ENCODE measurements at regions not wholly inside any gene's neighbourhood (a gene's known extent, or its start where the extent isn't known, plus 50 kb on each side); places are given as distances from the start of the nearest gene placed in this dataset.

DNA sequence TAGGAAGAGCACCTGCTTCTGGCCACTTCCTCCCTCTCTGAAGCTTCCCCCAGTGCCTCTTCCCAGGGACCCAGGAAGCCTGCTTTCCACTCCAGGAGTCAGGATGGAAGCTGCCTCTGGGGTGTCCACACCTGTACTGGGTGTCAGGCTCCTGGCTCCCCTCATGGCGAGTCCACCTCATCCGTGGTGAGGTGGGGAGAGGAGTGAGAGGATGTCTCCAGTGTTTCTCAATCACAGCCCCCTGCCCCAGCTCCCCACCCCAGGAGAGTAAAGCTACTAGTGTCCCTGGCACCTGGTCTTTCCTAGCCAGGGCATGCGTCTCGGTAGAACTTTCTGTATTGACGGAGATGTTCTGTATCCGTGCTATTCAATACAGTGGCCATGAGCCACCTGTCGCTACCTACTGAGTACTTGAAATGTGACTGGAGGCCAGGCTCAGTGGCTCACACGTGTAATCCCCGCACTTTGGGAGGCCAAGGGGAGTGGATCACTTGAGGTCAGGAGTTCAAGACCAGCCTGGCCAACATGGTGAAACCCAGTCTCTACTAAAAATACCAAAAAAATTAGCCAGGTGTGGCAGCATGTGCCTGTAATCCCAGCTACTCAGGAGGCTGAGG lies 171.2 kb upstream of the HAAO start:
- in situ Hi-C loops (cut with MboI; ENCODE audit: low sequenced_read_pairs) = no loop called here

- in situ Hi-C loops (cut with MboI; ENCODE audit: low sequenced_read_pairs) = no loop called here
Measured at GRCh38 chr2:42962508-42962953, 170.1 kb upstream of the HAAO start.

DNA sequence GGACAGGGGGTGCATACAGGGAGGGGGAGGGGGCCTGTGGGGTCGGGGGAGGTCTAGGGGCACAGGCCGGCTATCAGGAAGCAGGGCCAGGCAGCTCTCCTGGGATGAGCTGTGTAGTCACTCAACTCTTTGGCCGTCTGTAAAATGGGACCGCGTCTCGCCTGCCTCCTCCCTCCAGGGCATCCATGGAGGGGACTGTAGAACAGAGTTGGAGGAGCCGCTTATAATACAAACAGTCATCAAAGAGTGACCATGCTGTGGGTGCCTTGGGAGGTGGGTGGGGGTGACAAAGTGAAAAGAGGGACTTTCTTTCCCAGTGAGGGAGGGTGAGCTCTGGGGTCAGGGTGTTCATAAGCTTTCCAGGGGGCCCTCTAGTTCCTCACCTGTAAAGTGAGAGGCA lies 169.6 kb upstream of the HAAO start:
- in situ Hi-C loops (cut with MboI; ENCODE audit: low sequenced_read_pairs) = no loop called here

- in situ Hi-C loops (cut with MboI; ENCODE audit: low sequenced_read_pairs) = no loop called here
Measured at GRCh38 chr2:42961385-42961811, 169.0 kb upstream of the HAAO start.

DNA sequence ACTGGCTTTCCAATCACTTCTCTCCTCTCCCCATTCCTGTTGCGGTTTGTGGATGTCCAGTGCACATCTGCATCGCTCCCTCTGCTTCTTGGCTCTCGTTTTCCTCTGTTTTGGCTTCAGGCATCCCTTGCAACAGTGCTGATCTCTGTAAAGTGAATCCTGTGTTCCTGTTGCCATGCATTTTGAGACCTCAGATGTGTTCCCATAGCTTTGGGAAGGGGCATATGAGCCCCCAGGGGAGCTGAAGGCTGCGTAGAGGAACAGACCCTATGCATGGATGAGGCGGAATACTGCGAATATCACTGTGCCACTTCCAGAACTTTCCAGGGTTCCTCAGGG lies 168.4 kb upstream of the HAAO start:
- in situ Hi-C loops (cut with MboI; ENCODE audit: low sequenced_read_pairs) = no loop called here

- in situ Hi-C loops (cut with MboI; ENCODE audit: low sequenced_read_pairs) = no loop called here
Measured at GRCh38 chr2:42960002-42960841, 167.8 kb upstream of the HAAO start.

DNA sequence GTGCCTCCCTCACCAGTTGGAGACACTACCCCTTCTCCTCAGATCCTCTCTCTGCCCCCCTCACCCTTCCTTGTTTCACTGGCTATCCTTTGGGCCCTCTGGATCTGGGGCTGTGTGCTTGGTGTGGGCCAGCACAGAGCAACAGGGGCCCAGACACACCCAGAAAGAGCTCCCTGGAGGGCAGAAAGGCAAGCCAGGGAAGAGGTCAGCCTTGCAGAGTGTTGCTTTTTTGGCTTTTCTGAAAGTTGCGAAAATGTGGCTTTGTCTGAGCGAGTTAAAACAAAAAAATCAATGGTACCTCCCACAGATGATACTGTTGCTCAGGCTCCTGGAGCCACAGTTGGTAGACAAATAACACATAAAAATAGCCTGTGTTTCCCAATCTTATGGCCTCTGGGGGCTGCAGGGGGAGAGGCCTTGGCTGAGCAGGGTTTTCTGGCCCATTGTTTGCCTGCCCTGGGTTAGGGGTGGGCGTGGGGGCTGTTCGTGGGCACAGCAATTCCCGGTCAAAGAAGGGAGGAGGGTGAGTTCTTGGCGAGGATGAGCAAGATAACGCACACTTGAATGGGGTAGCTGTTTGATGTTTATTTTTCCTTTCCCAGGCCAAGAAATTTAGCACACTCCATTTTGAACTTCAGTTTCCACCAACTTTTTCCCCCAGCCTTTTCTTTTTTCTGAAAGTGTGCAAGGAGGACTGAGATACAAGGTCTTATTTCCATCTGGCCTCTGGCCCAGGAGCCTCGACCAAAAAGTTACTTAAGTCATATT lies 167.0 kb upstream of the HAAO start:
- in situ Hi-C loops (cut with MboI; ENCODE audit: low sequenced_read_pairs) = no loop called here

GRCh38 chr2:42958741-42959233 lies 166.4 kb upstream of the HAAO start:
- in situ Hi-C loops (cut with MboI; ENCODE audit: low sequenced_read_pairs) = no loop called here

- in situ Hi-C loops (cut with MboI; ENCODE audit: low sequenced_read_pairs) = no loop called here
Measured at GRCh38 chr2:42957861-42958301, 165.5 kb upstream of the HAAO start.

GRCh38 chr2:42957109-42957860 lies 164.9 kb upstream of the HAAO start:
- in situ Hi-C loops (cut with MboI; ENCODE audit: low sequenced_read_pairs) = no loop called here

GRCh38 chr2:42954227-42954962 lies 162.0 kb upstream of the HAAO start:
- in situ Hi-C loops (cut with MboI; ENCODE audit: low sequenced_read_pairs) = no loop called here

DNA sequence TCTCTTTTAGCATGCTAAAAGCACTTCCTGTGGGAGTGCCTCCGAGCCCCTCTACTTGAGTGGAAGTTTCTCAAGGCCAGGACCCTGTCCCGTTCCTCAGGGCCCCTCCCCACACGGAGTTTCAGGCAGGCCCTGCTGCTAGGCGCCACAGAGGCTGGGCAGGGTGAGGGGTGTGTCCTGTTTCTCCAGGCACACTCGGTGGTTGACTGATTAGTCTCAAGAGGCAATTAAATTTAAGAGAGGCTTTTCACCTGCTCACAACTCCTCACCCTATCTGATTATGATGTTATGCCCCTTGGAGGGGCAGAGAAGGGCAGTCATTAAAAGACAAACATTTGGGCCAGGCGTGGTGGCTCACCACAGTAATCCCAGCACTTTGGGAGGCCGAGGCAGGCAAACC lies 160.8 kb upstream of the HAAO start:
- in situ Hi-C loops (cut with MboI; ENCODE audit: low sequenced_read_pairs) = no loop called here

GRCh38 chr2:42951263-42951938 lies 159.0 kb upstream of the HAAO start:
- in situ Hi-C loops (cut with MboI; ENCODE audit: low sequenced_read_pairs) = no loop called here

DNA sequence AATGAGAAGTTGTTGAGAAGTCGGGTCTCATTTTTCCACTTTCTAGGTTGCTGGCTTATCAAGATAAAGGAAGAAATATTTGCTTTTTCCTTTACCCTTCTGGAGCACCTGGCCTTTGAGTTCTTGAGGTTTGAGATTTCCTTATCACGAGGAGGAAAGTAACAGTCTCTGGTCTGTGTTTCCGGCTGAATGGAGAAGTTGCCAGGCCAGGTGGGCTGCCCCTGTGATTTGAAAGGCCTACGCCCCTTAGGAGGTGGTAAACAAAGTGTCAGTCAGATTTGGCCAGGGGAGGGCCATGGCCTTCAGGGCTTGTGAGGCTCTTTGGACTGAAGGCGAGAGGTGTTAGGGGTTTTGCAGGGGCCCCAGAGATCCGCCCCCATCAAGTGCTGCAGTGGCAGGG lies 156.7 kb upstream of the HAAO start:
- in situ Hi-C loops (cut with MboI; ENCODE audit: low sequenced_read_pairs) = loop anchor here (10.0 kb wide), 1 partner anchor 536 kb away; no protein-coding TSS in a partner anchor

GRCh38 chr2:42947809-42948600 lies 155.6 kb upstream of the HAAO start:
- in situ Hi-C loops (cut with MboI; ENCODE audit: low sequenced_read_pairs) = loop anchor here (10.0 kb wide), 1 partner anchor 537 kb away; no protein-coding TSS in a partner anchor

DNA sequence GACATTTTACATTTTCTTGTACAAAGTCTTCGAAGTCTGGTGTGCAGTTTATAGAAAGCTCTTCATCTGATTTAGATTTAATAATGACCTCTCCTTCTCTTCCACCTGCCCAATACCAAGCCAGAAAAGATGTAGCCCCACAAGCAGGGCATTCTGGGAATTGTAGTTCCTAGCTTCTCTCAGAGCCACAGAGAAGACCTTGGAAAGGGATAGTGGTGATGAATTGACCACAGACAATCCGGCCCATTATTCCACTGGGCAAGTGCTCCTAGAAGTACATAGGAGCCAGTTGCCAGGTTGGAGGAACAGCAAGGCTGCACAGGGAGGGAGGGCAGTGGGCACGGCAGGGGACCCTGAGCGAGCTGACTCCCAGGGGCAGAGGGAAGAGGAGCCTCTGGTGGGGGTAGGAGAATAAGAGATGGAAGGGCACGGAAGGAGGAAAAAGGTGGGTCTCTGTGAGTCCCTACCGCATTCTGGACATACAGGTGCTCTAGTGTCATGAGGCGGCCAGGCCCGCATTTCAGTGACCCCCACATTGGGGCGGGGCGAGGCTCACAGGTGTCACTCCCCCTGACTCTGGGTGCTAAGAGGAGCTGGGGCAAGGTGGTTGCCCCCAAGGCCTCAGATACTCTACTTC lies 152.5 kb upstream of the HAAO start:
- in situ Hi-C loops (cut with MboI; ENCODE audit: low sequenced_read_pairs) = loop anchor here (10.0 kb wide), 1 partner anchor 540 kb away; no protein-coding TSS in a partner anchor

- in situ Hi-C loops (cut with MboI; ENCODE audit: low sequenced_read_pairs) = loop anchor here (10.0 kb wide), 1 partner anchor 542 kb away; no protein-coding TSS in a partner anchor
Measured at GRCh38 chr2:42942990-42943493, 150.7 kb upstream of the HAAO start.
